HCT116 (cell line): ENCODE measurements at regions not wholly inside any gene's neighbourhood (a gene's known extent, or its start where the extent isn't known, plus 50 kb on each side); places are given as distances from the start of the nearest gene placed in this dataset.

Source experiments
- ATAC-seq: fragments of 200-7000 bp; cut with Tn5 transposase; 2 replicates; pipeline ENCODE4 v1.9.1; 2020; ENCODE audit warnings: mild to moderate bottlenecking, moderate library complexity
- BruUV-seq: library from RNA; stranded (reverse); fragments of 400-500 nt; replicated peaks from 2 replicates; lab custom pipeline; 2021; lab: Mats Ljungman, UMichigan
- CTCF ChIA-PET: fragments of 300-600 bp; sonication (Branson Sonifier 250); formaldehyde crosslinking; loops from one replicate; lab custom pipeline; 2021; ENCODE audit warnings: antibody characterized with exemption; lab: Charles Lee
- POLR2A ChIA-PET: fragments of 300-600, 350-600 bp; sonication (Branson Sonifier 250); formaldehyde crosslinking; loops from one replicate; lab custom pipeline; 2021; ENCODE audit warnings: antibody characterized with exemption; lab: Charles Lee
- RAD21 ChIA-PET, 2 experiments: fragments of 300-600 bp; sonication (Branson Sonifier 250); formaldehyde crosslinking; loops; one replicate each; lab custom pipeline; 2023; ENCODE audit warnings: low total read pairs in 2 of 2; ENCODE audit not compliant: uncharacterized antibody in 2 of 2, unreplicated experiment in 2 of 2, low non-redundant PET in 1 of 2; lab: Charles Lee
- DNase-seq: peaks from one replicate; pipeline ENCODE4 v3.0.0-alpha.2; 2010; ENCODE audit warnings: low read depth, low spot score
- H2AFZ ChIP-seq: fragments of 200-600 bp; shearing (Covaris generic), sonication (generic); 2 replicates; pipeline ENCODE4 v1.6.1; 2017; ENCODE audit warnings: low read depth, mixed run types, mixed read lengths, antibody characterized with exemption, low read length; ENCODE audit not compliant: poor library complexity, severe bottlenecking
- H3K27ac ChIP-seq: 2 replicates; pipeline ENCODE4 v1.5.1; 2012; ENCODE audit warnings: low read depth, low read length
- H3K27me3 ChIP-seq: fragments of 200-600 bp; sonication (generic); 2 replicates; pipeline ENCODE4 v1.6.1; 2016; ENCODE audit warnings: mixed run types, low read length, mixed read lengths; ENCODE audit not compliant: insufficient read depth
- H3K36me3 ChIP-seq, 2 experiments: fragments of 200-500 bp in 1 of 2; fragments of 200-600 bp in 1 of 2; sonication (Bioruptor generic) in 1 of 2; sonication (generic) in 1 of 2; 2 replicates each; pipeline versions ENCODE4 v1.5.1 to v1.6.1; 2014 to 2016; ENCODE audit warnings: low read length in 2 of 2, inconsistent platforms in 1 of 2, mixed read lengths in 1 of 2, mixed run types in 1 of 2; ENCODE audit not compliant: insufficient read depth in 2 of 2, control insufficient read depth in 1 of 2
- H3K4me1 ChIP-seq, 2 experiments: fragments of 200-600 bp in 1 of 2; sonication (generic) in 1 of 2; 2 replicates each; pipeline versions ENCODE4 v1.5.1 to v1.6.1; 2012 to 2017; ENCODE audit warnings: low read length in 2 of 2, inconsistent platforms in 1 of 2, mild to moderate bottlenecking in 1 of 2, mixed read lengths in 1 of 2, mixed run types in 1 of 2, moderate library complexity in 1 of 2; ENCODE audit not compliant: insufficient read depth in 2 of 2, control insufficient read depth in 1 of 2
- H3K4me2 ChIP-seq: fragments of 200-600 bp; sonication (generic); 2 replicates; pipeline ENCODE4 v1.6.1; 2017; ENCODE audit warnings: mixed run types, low read length, mixed read lengths
- H3K4me3 ChIP-seq, 2 experiments: fragments of 200-600 bp in 1 of 2; sonication (generic) in 1 of 2; replicated peaks in 1 of 2; 2 replicates each; pipeline ENCODE4 v1.5.1; 2011 to 2016; ENCODE audit warnings: low read length in 2 of 2, control low read depth in 1 of 2, low read depth in 1 of 2, mild to moderate bottlenecking in 1 of 2, mixed read lengths in 1 of 2, mixed run types in 1 of 2
- H3K79me2 ChIP-seq: fragments of 200-600 bp; sonication (generic); 2 replicates; pipeline ENCODE4 v1.6.1; 2017; ENCODE audit warnings: mild to moderate bottlenecking, mixed run types, low read length, moderate library complexity, mixed read lengths; ENCODE audit not compliant: insufficient read depth
- H3K9ac ChIP-seq: fragments of 200-600 bp; sonication (generic); 2 replicates; pipeline ENCODE4 v1.6.1; 2016; ENCODE audit warnings: low read length, mixed read lengths
- H3K9me2 ChIP-seq: fragments of 200-600 bp; sonication (generic), shearing (Covaris generic); 2 replicates; pipeline ENCODE4 v1.6.1; 2017; ENCODE audit warnings: mixed run types, mild to moderate bottlenecking, moderate library complexity; ENCODE audit not compliant: insufficient read depth
- H3K9me3 ChIP-seq, 2 experiments: fragments of 200-500 bp in 1 of 2; fragments of 200-600 bp in 1 of 2; sonication (Bioruptor generic) in 1 of 2; sonication (generic) in 1 of 2; 2 replicates each; pipeline ENCODE4 v1.6.1; 2014 to 2017; ENCODE audit warnings: low read length in 2 of 2, mixed read lengths in 2 of 2, inconsistent platforms in 1 of 2, low read depth in 1 of 2, mild to moderate bottlenecking in 1 of 2, mixed run types in 1 of 2, moderate library complexity in 1 of 2; ENCODE audit not compliant: control insufficient read depth in 1 of 2, insufficient read depth in 1 of 2
- H4K20me1 ChIP-seq: fragments of 200-600 bp; sonication (generic), shearing (Covaris generic); 2 replicates; pipeline ENCODE4 v1.6.1; 2017; ENCODE audit warnings: mixed run types, mild to moderate bottlenecking, moderate library complexity; ENCODE audit not compliant: insufficient read depth
- CBX3 ChIP-seq: IDR thresholded peaks from 2 replicates; pipeline ENCODE4 v1.6.1; 2012; ENCODE audit warnings: low read depth
- EZH2phosphoT487 ChIP-seq: fragments of 200-600 bp; IDR thresholded peaks from 2 replicates; pipeline ENCODE4 v1.6.1; 2018; ENCODE audit warnings: antibody characterized with exemption, borderline replicate concordance
- SIN3A ChIP-seq: IDR thresholded peaks from 2 replicates; pipeline ENCODE4 v1.6.1; 2012; ENCODE audit warnings: low read depth
- YY1 ChIP-seq: IDR thresholded peaks from 2 replicates; pipeline ENCODE4 v1.6.1; 2011; ENCODE audit warnings: low read length, low read depth, moderate library complexity, mild to moderate bottlenecking; ENCODE audit not compliant: insufficient replicate concordance; ENCODE audit errors: extremely low read depth
- ZFX ChIP-seq: fragments of 450-650 bp; IDR thresholded peaks from 2 replicates; pipeline ENCODE4 v1.6.1; 2017
- intact Hi-C: fragments of 100-400 bp; cut with micrococcal nuclease; formaldehyde crosslinking; loops from 2 replicates; pipeline ENCODE4 v1.10.0; 2022
- TF ChIP-seq, protein P1 (sequence below), 3 experiments: fragments of 200-600 bp in 1 of 3; sonication (generic) in 1 of 3; IDR thresholded peaks in 2 of 3; conservative IDR thresholded peaks in 1 of 3; 2 replicates each; pipeline ENCODE4 v1.5.1; 2012 to 2017; ENCODE audit warnings: low read depth in 2 of 3, low read length in 2 of 3, antibody characterized with exemption in 1 of 3, borderline replicate concordance in 1 of 3, control low read depth in 1 of 3, mild to moderate bottlenecking in 1 of 3, mixed read lengths in 1 of 3, mixed run types in 1 of 3, moderate library complexity in 1 of 3; ENCODE audit not compliant: insufficient read depth in 1 of 3
- TF ChIP-seq, protein P2 (sequence below): IDR thresholded peaks from 2 replicates; pipeline ENCODE4 v1.6.1; 2012

DNA sequence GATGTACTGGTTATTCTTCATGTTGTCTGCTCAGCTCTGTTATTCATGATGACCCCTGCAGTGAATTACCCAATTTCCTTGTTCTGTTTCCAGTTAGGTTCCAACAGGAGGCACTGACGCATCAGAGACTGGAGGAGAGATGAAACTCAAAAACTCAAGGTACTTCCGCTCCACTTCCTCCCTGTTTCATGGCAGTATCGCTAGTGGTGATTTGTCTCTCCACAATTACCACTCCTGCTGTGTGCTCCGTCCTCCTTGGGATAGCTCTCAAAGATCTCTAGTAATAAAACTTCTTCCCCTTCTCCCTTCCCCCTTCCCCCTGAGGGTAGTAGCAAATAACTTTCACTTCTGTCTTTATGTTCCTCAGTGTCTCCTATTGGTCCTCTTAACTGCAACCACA is 107.4 kb upstream of the ABCB5 start:
- intact Hi-C loops = no loop called here
- no peak overlapping the region for H2AFZ ChIP-seq
- no peaks in the 10 kb centered on the region for H4K20me1 ChIP-seq
- ChIA-PET RAD21 (no interaction called here), POLR2A (no interaction called here), CTCF (no interaction called here)
- no peak overlapping the region for H3K4me3 ChIP-seq
- no peak for ATAC-seq
- TF ChIP-seq, protein P1, sequence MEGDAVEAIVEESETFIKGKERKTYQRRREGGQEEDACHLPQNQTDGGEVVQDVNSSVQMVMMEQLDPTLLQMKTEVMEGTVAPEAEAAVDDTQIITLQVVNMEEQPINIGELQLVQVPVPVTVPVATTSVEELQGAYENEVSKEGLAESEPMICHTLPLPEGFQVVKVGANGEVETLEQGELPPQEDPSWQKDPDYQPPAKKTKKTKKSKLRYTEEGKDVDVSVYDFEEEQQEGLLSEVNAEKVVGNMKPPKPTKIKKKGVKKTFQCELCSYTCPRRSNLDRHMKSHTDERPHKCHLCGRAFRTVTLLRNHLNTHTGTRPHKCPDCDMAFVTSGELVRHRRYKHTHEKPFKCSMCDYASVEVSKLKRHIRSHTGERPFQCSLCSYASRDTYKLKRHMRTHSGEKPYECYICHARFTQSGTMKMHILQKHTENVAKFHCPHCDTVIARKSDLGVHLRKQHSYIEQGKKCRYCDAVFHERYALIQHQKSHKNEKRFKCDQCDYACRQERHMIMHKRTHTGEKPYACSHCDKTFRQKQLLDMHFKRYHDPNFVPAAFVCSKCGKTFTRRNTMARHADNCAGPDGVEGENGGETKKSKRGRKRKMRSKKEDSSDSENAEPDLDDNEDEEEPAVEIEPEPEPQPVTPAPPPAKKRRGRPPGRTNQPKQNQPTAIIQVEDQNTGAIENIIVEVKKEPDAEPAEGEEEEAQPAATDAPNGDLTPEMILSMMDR (IDR thresholded peaks at IDR 0.05 in 2 of 3, conservative IDR thresholded peaks at IDR 0.05 in 1 of 3; ENCODE audit: borderline replicate concordance in 1 of 3, insufficient read depth in 1 of 3, low read depth in 2 of 3, low read length in 2 of 3) = 0 out of 6 replicates have a peak, but pooled peaks of 1 of the 3 experiments have one; percentile 7
- TF ChIP-seq ZFX = no peak
- no peak for TF ChIP-seq CBX3
- TF ChIP-seq, protein P2, sequence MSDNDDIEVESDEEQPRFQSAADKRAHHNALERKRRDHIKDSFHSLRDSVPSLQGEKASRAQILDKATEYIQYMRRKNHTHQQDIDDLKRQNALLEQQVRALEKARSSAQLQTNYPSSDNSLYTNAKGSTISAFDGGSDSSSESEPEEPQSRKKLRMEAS = no peak
- no peak for TF ChIP-seq EZH2phosphoT487
- no peak for TF ChIP-seq SIN3A
- no peak for TF ChIP-seq YY1
- no peaks in the 10 kb centered on the region for H3K27me3 ChIP-seq
- no peaks in the 10 kb centered on the region; the same call in 1 of the 2 replicates for H3K9me2 ChIP-seq
- H3K4me1 ChIP-seq = no peaks in the 10 kb centered on the region
- no peak overlapping the region for H3K4me2 ChIP-seq
- no TSS peak for BruUV-seq
- no peak overlapping the region for H3K27ac ChIP-seq
- H3K36me3 ChIP-seq = no peaks in the 10 kb centered on the region
- no peak overlapping the region for H3K9ac ChIP-seq
- DNase-seq = no peak
- no peaks in the 10 kb centered on the region for H3K9me3 ChIP-seq
- no peaks in the 10 kb centered on the region for H3K79me2 ChIP-seq
